ENCODE measurements at regions not wholly inside any gene's neighbourhood (a gene's known extent, or its start where the extent isn't known, plus 50 kb on each side); places are given as distances from the start of the nearest gene placed in this dataset.
A peak's percentile ranks its signal among the peaks of the same experiment; 100 is the strongest.

DNA sequence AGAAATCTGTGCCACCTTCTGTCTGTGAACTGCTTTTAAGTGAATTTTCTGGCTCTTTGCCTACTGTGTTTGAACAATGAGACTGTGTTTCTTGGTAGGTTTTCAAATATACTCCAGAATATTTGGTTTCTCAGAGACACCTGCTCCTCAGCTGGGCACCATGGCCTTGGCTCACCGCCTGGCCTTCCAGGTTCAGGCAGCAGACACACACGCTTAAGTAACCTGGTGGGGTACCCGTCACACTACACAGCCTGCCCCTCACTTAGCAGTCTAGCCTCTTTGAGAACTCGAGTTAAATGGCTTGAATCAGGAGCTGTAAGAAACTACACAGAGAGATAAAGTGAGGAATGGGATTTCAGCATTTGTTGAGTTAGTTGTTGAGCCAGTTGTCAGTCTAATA is 530.5 kb downstream of the MTRR start:
- DNase-seq, result no peak

DNA sequence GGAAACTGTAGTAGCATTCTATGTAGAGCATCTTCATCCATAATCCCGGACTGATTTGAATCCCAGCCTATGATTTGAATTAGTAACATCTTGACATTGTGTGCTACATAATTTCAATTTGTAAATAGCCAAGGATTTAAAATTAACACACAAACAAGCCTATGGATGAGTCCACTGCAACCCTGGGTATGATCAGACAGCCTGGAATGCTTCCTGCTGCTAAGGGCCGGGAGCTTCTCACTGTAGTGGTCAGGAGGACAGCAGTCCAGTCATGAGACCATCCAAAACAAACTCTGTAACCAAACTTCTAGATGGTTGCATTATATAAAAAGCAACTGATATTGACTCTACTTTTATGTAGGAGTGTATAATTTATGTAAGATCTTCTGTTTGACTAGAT is 539.3 kb downstream of the MTRR start:
- no peak for DNase-seq

DNA sequence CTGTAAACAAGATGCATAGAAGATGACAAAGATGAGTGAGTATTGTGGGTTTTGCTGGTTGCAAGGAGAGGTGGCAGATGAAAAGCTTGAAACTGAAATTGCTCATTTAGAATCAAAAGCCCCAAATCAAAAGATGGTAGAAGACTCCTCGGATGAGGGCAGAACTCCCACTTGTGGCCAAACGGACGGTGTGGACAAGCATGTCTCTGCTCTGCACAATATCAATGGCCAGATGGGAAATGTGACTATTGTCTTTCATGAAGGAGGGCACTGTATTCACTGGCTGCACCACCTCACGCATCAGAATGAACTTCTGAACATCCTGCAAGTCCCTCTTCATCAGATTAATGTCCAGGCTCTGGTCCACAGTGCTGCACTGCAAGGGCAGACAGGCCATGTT is 541.7 kb downstream of the MTRR start:
- DNase-seq, result no peak

GRCh38 chr5:8413975-8414374 is 545.0 kb downstream of the MTRR start:
- no peak for DNase-seq

DNA sequence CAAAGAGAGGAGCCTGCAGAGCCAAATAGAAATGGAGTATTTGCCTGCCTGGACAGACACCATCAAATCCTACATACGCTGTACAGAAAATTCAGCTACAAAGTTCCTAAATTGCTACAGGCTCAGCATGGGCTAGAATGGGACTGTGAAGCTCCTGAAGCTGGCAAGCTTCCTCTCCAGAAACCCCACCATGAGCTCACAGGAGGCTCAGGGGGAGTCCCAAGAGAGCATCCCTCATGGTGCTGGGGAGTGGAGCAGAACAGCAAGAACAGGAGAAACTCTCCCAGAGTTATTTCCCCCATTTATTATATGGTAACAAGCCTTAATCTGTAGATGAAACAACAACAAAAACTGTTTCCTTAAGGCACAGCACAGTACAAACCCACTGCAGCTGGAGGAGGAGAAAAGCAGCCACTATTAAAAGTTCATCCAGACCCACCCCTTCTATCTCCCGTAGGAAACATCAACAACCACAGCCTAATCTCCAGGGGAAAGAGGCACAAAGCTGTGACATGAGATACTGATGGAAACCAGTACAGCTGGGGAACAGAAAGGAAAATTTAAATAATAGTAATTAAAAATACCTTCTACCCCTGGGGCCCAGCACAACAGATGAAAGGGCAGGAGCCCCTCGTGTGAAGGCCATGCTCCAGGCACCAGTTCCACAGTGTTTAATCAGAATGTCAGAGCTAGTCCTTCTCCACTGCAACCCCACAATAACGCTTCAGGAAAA is 548.5 kb downstream of the MTRR start:
- no peak for DNase-seq

DNA sequence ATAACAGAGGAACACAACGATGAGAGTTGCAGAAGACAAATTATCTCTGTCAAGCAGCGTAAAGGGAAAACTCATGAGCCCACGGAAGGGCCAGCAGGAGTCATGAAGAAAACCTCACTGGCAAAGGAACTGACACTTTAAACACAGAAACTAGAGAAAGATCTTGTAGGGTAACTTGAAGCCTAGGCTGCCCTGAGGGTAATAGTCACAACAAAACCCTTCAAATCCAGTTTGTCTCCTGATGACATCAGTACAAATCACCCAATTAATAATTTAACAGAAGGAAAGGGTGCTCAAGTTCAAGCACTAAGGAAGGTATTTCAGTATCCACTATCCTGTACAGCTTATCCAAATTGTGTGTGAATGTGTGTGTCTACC is 549.1 kb downstream of the MTRR start:
- DNase-seq, result no peak

DNA sequence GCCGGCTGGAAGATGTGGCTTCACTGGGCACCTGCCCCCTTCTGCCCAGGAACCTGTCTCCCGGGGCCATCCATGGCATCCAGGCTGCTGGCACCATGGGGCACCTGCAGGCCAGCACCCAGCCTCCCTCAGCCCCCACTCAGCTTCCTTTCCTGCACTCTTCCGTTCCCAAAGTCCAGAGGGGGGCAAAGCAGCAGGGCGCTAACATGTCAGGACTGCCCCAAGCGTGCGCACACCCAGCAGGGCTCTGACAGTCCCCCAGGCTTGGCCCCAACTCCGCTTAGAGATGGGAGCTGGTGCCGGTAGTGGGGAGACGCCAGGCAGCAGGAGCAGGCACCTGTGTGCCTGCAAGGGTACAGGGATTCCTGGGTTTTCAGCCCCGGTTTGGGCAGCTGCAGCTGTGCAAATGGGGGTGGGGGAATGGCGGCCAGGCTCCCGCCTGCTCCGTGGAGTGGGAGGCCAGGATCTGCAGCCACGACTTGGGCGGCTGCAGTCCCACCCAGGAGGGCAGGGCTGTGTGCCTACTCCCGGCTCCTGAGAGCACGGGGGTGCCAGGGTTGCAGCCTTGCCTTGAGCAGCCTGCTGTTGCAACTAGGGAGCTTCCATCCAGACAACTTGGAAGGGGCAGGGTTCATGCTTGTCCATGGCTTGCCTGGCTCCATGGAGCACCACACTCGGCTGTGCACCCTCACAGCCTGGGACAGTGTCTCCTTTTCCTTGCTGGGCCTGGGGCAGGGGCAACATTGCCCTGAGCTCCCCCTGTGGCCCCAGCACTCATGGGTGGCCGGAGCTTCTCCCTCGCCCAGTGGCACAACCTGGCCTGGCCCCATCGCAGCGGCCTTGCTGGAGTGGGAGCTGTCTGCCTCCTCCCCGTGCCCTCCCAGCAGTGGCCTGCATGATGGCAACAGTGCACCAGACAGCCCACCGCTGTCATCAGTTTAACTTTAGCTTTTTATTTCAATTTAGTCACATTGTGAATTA is 561.1 kb downstream of the MTRR start:
- no peak for DNase-seq

GRCh38 chr5:8434501-8434900 is 565.6 kb downstream of the MTRR start:
- no peak for DNase-seq

DNA sequence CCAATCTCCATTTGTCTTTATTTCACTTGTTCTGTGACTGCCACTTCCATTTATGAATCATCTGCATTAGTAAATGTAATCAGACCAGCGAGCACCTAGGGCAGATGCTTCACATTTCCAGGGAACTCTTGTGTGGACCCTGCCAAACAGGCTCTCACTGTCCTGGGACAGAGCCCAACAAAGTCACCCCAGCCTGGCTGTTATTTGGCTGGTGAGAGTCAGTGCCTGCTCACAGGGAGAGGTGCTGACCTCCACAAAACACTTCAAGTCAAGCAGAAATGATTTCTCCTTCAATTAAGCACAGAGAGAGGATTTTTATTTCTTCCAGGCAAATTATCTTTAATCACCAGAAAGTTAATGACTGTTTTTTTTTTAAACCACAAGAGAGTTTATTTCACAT is 568.0 kb downstream of the MTRR start:
- DNase-seq, result no peak

GRCh38 chr5:8445139-8445538 is 576.2 kb downstream of the MTRR start:
- no peak for DNase-seq

- DNase-seq, result no peak
These were observed 577.2 kb downstream of the MTRR start for GRCh38 chr5:8446179-8446578.

DNA sequence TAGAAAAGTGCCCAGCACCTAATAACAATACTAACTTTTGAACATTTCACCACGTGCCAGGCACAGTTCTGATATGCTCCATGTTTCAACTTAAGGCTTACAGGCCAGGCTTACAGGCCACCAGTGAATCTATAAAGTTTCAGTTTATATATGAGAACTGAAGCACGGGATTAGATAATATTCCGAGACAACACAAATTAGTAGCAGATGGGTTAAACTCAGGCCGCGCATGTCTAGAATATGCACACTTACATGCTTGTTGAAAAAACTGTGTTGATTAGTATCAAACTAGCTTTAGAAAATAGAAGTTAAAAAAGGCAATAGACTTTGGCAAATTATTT is 587.9 kb downstream of the MTRR start:
- no peak for DNase-seq

DNA sequence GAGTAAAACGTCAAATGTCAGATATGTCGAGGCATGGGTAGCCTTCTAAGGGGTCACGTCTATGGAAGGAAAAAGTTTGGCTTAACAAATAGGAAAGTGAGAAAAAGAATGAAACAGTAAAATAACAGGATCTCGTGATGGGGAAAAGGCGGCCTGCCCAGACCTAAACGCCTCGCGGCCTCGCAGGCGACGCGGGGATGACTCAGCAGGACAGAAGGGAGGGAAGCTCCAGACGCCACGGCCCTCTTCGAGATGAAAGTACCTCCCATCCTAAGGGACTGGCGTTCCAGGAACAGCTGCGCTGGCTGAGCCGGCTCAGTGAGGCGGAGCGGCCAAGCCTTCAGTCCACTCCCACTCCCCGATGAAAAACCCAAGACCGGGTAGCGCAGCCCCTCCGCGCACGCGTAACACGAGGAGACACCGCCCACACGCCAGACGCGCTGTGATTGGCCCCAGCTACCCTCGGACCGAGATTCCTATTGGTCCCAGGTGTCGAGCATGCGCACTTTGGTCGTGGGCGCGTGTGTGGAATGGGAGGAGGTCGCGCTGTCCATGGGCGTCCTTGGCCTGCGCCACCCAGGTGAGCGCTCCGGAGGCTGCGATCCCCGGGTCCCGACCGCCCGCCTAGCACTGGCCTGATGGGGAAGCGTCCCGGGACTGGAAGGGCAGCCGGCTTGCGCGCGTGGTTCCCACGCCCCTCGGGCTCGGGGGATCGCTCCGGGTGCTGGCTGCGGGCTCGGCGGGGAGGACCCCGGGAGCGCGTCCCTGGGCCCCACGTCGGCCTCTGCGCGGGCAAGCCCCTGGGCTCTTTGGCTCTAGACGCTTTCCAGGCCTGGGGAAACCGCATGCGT is 588.5 kb downstream of the MTRR start:
- peak; percentile 65 for DNase-seq

DNA sequence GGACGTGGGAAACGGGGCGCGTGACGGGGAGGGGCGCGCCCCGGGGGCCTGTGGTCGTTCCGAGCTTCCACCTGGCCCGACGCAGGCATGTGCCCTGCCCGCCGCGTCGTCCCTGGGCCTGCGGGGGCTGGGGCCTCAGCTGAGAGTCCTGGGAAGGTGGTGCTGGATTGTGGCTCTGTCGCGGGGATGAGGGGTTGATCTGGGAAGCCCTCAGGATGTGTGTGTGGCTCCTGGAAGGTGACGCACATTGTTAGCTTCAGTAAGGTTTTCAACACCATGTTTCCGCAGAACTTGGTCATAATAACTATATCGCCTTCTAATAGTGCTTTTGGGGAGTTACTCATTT is 589.1 kb downstream of the MTRR start:
- DNase-seq, result no peak

- no peak for DNase-seq
These were observed 592.6 kb downstream of the MTRR start for GRCh38 chr5:8461543-8461942.

- DNase-seq, result no peak
These were observed 593.6 kb downstream of the MTRR start for GRCh38 chr5:8462565-8462964.

DNA sequence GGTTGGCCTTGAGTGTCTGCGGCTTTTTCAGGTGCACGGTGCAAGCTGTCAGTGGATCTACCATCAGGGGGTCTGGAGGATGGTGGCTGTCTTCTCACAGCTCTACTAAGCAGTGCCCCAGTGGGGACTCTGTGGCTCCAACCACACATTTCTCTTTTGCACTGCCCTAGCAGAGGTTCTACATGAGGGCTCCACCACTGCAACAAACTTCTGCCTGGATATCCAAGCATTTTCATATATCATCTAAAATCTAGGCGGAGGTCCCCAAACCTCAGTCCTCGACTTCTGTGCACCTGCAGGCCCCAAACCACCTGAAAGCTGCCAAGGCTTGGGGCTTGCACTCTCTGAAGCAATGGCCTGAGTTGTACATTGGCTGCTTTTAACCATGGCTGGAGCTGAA is 601.5 kb downstream of the MTRR start:
- DNase-seq, result no peak

GRCh38 chr5:8471581-8471980 is 602.6 kb downstream of the MTRR start:
- no peak for DNase-seq

- DNase-seq, result no peak
These were observed 604.1 kb downstream of the MTRR start for GRCh38 chr5:8473016-8473415.

DNA sequence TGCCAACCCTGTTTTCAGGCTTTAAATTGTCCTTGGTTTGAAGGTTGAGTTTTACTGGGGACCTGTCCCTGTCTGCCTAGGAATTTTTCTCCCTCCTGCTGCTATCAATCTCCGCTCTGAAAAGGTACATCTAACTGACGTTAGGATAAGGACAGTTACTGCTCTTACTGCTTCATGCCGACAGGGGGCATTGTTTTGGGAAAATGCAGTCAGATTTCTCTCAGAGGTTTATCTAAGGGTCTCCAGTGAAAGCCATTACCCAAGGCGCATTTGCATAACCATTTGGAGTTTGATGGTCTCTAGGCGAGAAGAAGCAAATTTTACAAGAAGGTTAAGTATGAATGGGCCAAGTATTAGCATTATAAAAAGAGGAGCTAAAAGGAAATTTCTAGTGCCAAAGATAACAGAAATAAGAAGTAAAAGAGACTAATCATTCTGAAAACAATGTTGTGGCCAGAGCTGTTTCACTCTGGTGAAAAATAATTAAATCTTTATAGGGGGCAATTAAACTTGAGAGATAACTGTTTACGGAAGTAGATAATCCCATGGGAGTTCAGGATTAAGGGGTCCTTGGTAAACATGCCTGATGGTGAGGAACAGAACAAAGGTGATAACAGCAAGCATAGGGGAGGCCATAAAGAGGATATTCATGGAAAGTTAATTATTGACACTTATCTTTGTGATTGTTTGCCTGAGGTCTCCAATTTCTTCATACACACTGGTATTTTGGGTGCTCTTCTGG is 605.0 kb downstream of the MTRR start:
- DNase-seq, result no peak

- no peak for DNase-seq
These were observed 605.6 kb downstream of the MTRR start for GRCh38 chr5:8474569-8474930.

GRCh38 chr5:8478326-8478725 is 609.4 kb downstream of the MTRR start:
- no peak for DNase-seq

- DNase-seq, result no peak
These were observed 612.1 kb downstream of the MTRR start for GRCh38 chr5:8481007-8481406.
